Body of pancreas (tissue), 4 donors: ENCODE measurements at regions not wholly inside any gene's neighbourhood (a gene's known extent, or its start where the extent isn't known, plus 50 kb on each side); places are given as distances from the start of the nearest gene placed in this dataset.

ENCODE experiments used
- CTCF ChIP-seq, 7 experiments: fragments of 450-650 bp in 4 of 7; fragments of 200-600 bp in 3 of 7; sonication (generic) in 3 of 7; IDR thresholded peaks; one replicate each; pipeline ENCODE4 v1.5.1; 2016 to 2019; ENCODE audit warnings: antibody characterized with exemption in 7 of 7
- POLR2A ChIP-seq, 3 donors: fragments of 450-650 bp; IDR thresholded peaks; one replicate each; pipeline ENCODE4 v1.6.1; 2016; ENCODE audit warnings: antibody characterized with exemption in 3 of 3, mild to moderate bottlenecking in 2 of 3

- TF ChIP-seq CTCF (IDR thresholded peaks at IDR 0.05) (no peak), POLR2A (IDR thresholded peaks at IDR 0.05) (no peak)
These were observed 154.9 kb downstream of the ADRA2A start for GRCh38 chr10:111231779-111232178.
